PC-9 (cell line): ENCODE measurements at regions not wholly inside any gene's neighbourhood (a gene's known extent, or its start where the extent isn't known, plus 50 kb on each side); places are given as distances from the start of the nearest gene placed in this dataset.

Source experiments
- CTCF ChIP-seq: fragments of 200-600 bp; sonication (generic); conservative IDR thresholded peaks from 2 replicates; pipeline ENCODE4 v1.6.1; 2017; ENCODE audit warnings: mixed run types, antibody characterized with exemption, mild to moderate bottlenecking, moderate library complexity
- EZH2 ChIP-seq: fragments of 200-600 bp; sonication (generic); IDR thresholded peaks from 2 replicates; pipeline ENCODE4 v1.8.0; 2017; ENCODE audit warnings: antibody characterized with exemption, low read depth

GRCh38 chr14:42013559-42013958 is 406.9 kb downstream of the LRFN5 start:
- TF ChIP-seq CTCF (no peak), EZH2 (no peak)
